ENCODE measurements at regions not wholly inside any gene's neighbourhood (a gene's known extent, or its start where the extent isn't known, plus 50 kb on each side); places are given as distances from the start of the nearest gene placed in this dataset.
"Not testable (repeated sequence)": the region's sequence is repeated elsewhere in the genome, so short reads cannot be mapped to it uniquely, and the experiment has no call there.

GRCh38 chr5:142211918-142212317, 103.3 kb downstream of the NDFIP1 start:
- DNase-seq (ENCODE audit: low read depth), result no peak
- TF ChIP-seq, protein P1, sequence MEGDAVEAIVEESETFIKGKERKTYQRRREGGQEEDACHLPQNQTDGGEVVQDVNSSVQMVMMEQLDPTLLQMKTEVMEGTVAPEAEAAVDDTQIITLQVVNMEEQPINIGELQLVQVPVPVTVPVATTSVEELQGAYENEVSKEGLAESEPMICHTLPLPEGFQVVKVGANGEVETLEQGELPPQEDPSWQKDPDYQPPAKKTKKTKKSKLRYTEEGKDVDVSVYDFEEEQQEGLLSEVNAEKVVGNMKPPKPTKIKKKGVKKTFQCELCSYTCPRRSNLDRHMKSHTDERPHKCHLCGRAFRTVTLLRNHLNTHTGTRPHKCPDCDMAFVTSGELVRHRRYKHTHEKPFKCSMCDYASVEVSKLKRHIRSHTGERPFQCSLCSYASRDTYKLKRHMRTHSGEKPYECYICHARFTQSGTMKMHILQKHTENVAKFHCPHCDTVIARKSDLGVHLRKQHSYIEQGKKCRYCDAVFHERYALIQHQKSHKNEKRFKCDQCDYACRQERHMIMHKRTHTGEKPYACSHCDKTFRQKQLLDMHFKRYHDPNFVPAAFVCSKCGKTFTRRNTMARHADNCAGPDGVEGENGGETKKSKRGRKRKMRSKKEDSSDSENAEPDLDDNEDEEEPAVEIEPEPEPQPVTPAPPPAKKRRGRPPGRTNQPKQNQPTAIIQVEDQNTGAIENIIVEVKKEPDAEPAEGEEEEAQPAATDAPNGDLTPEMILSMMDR (IDR thresholded peaks at IDR 0.05; ENCODE audit: control insufficient read depth, insufficient read depth, low read depth, low read length, missing control alignments), result no peak

GRCh38 chr5:142210864-142211412, 102.4 kb downstream of the NDFIP1 start:
- no peak for DNase-seq (ENCODE audit: low read depth)

More at GRCh38 chr5:142211918-142212317, 103.3 kb downstream of the NDFIP1 start:
- H3K4me3 ChIP-seq (ENCODE audit: control insufficient read depth, low read depth, low read length), result no peak overlapping the region

DNA sequence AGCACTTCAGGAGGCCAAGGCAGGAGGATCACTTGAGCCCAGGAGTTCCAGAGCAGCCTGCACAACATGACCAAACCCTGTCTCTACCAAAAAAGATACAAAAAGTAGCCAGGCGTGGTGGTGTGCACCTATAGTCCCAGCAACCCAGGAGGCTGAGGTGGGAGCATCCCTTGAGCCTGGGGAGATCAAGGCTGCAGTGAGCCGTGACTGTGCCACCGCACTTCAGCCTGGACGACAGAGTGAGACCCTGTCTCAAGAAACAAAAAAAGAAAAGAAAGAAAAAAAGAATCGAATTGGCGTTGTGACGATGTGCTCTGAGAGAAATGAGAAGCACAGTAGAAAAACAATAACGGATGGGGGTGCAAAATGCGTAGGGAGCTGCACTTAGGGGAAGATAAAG, 101.4 kb downstream of the NDFIP1 start:
- H3K4me3 ChIP-seq (ENCODE audit: control insufficient read depth, low read depth, low read length), result no peak overlapping the region
- TF ChIP-seq, protein P1 (IDR thresholded peaks at IDR 0.05; ENCODE audit: control insufficient read depth, insufficient read depth, low read depth, low read length, missing control alignments), result no peak

More at GRCh38 chr5:142210864-142211412, 102.4 kb downstream of the NDFIP1 start:
- TF ChIP-seq, protein P1 (IDR thresholded peaks at IDR 0.05; ENCODE audit: control insufficient read depth, insufficient read depth, low read depth, low read length, missing control alignments), result no peak
- no peak overlapping the region for H3K4me3 ChIP-seq (ENCODE audit: control insufficient read depth, low read depth, low read length)

DNA sequence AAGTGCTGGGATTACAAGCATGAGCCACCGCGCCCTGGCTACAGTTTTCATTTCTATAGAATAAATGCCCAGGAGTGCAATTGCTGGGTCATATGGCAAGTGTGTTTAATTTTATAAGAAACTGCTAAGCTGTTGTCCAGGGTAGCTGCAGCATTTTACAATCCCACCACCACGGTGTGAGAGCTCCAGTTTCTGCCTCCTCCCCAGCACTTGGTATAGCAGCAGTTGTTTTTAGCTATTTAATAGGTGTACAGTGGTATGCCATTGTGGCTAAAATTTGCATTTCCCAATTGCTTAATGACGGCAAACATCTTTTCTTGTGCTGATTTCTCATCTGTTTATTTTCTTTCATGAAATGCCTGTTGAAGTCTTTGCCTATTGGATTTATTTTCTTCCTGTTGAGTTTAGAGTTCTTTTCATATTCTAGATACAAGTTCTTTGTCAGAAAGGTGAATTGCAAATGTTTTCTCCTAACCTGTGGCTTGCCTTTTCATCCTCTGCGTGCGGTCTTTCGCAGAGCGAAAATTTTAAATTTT, 100.3 kb downstream of the NDFIP1 start:
- DNase-seq (ENCODE audit: low read depth), result no peak
- TF ChIP-seq, protein P1 (IDR thresholded peaks at IDR 0.05; ENCODE audit: control insufficient read depth, insufficient read depth, low read depth, low read length, missing control alignments), result no peak
- no peak overlapping the region for H3K4me3 ChIP-seq (ENCODE audit: control insufficient read depth, low read depth, low read length)

More for the DNA sequence above, 101.4 kb downstream of the NDFIP1 start:
- no peak for DNase-seq (ENCODE audit: low read depth)

DNA sequence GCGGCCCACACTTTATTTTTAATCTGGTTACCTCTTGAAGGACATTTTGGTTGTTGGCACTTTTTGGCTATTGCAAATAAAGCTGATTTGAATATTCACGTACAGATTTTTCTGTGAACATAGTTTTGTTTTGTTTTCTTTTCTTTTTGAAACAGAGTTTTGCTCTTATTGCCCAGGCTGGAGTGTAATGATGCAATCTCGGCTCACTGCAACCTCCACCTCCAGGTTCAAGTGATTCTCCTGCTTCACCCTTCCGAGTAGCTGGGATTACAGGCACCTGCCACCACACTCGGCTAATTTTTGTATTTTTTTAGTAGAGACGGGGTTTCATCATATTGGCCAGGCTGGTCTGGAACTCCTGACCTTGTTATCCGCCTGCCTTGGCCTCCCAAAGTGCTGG, 99.7 kb downstream of the NDFIP1 start:
- not testable (repeated sequence) for DNase-seq (ENCODE audit: low read depth)

DNA sequence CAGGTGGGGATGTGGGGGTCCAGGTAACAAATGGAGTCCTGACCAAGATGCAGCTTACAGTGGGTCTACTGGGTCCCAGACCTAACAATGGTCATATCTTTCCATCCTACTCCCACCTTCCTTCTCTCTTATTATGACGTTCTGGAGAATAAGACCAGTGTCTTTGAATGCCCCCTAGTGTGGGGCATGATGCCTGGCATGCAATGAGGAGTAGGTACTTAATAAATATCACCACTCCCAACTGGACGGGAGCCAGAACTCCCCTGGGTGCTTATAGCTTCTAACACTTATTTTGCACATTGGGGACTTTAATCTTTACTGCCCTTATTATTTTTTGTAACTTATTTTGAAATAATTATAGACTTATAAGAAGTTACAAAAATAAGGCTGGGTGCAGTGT, 98.2 kb downstream of the NDFIP1 start:
- no peak overlapping the region for H3K4me3 ChIP-seq (ENCODE audit: control insufficient read depth, low read depth, low read length)
- TF ChIP-seq, protein P1 (IDR thresholded peaks at IDR 0.05; ENCODE audit: control insufficient read depth, insufficient read depth, low read depth, low read length, missing control alignments), result no peak
- DNase-seq (ENCODE audit: low read depth), result no peak

More for the DNA sequence above, 99.7 kb downstream of the NDFIP1 start:
- not testable (repeated sequence) for H3K4me3 ChIP-seq (ENCODE audit: control insufficient read depth, low read depth, low read length)

DNA sequence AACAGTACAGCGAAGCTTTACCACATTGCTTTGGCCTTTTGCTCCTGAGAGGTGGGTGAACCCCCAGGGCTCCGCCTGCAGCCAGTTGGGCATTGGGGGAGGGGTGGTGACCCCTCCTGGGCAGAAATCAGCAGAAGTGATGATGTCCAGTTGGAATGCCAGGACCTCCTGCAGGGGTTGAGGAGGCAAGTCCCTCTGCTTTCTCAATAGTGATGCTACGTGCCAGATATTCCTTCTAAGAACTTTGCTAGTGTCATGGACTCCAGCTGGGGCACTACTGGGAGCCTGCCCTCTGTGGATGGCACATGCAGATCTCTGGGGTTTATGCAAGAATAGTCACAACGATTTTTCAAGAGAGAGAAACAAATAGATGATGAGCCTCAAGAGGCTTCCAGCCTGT, 95.6 kb downstream of the NDFIP1 start:
- H3K4me3 ChIP-seq (ENCODE audit: control insufficient read depth, low read depth, low read length), result no peak overlapping the region
- TF ChIP-seq, protein P1 (IDR thresholded peaks at IDR 0.05; ENCODE audit: control insufficient read depth, insufficient read depth, low read depth, low read length, missing control alignments), result no peak
- DNase-seq (ENCODE audit: low read depth), result no peak

Measured in AG09309 (cell line).